GM19395 (cell line): ENCODE measurements at regions not wholly inside any gene's neighbourhood (a gene's known extent, or its start where the extent isn't known, plus 50 kb on each side); places are given as distances from the start of the nearest gene placed in this dataset.

Experiments used
- ATAC-seq: cut with Tn5 transposase; IDR thresholded peaks from one replicate; pipeline ENCODE4 v1.9.1; 2021; ENCODE audit warnings: mild to moderate bottlenecking, moderate library complexity; ENCODE audit not compliant: unreplicated experiment

GRCh38 chr12:58186401-58186800 is 245.0 kb downstream of the ATP23 start:
- no peak for ATAC-seq

- no peak for ATAC-seq
Measured at GRCh38 chr12:58186914-58187313, 245.5 kb downstream of the ATP23 start.

- no peak for ATAC-seq
Measured at GRCh38 chr12:58189030-58189429, 247.7 kb downstream of the ATP23 start.

GRCh38 chr12:58189893-58190292 is 248.5 kb downstream of the ATP23 start:
- no peak for ATAC-seq

- ATAC-seq, result no peak
Measured at GRCh38 chr12:58190618-58191017, 249.3 kb downstream of the ATP23 start.

- ATAC-seq, result no peak
Measured at GRCh38 chr12:58196971-58197370, 255.6 kb downstream of the ATP23 start.

- no peak for ATAC-seq
Measured at GRCh38 chr12:58202933-58203718, 261.8 kb downstream of the ATP23 start.

GRCh38 chr12:58204071-58204470 is 262.7 kb downstream of the ATP23 start:
- ATAC-seq, result no peak

- no peak for ATAC-seq
Measured at GRCh38 chr12:58206876-58207275, 265.5 kb downstream of the ATP23 start.

GRCh38 chr12:58211211-58211610 is 269.8 kb downstream of the ATP23 start:
- no peak for ATAC-seq

GRCh38 chr12:58217130-58217529 is 275.8 kb downstream of the ATP23 start:
- no peak for ATAC-seq

- ATAC-seq, result no peak
Measured at GRCh38 chr12:58224536-58225105, 283.3 kb downstream of the ATP23 start.

- no peak for ATAC-seq
Measured at GRCh38 chr12:58225203-58225877, 284.0 kb downstream of the ATP23 start.

- no peak for ATAC-seq
Measured at GRCh38 chr12:58233886-58234285, 292.5 kb downstream of the ATP23 start.

GRCh38 chr12:58238411-58238810 is 297.0 kb downstream of the ATP23 start:
- no peak for ATAC-seq

GRCh38 chr12:58241099-58241498 is 299.7 kb downstream of the ATP23 start:
- no peak for ATAC-seq

- no peak for ATAC-seq
Measured at GRCh38 chr12:58242796-58243630, 301.6 kb downstream of the ATP23 start.

GRCh38 chr12:58247633-58248032 is 306.3 kb downstream of the ATP23 start:
- ATAC-seq, result no peak

GRCh38 chr12:58248599-58248998 is 307.2 kb downstream of the ATP23 start:
- ATAC-seq, result no peak

GRCh38 chr12:58249610-58250009 is 308.2 kb downstream of the ATP23 start:
- no peak for ATAC-seq

GRCh38 chr12:58250077-58250476 is 308.7 kb downstream of the ATP23 start:
- ATAC-seq, result no peak
